SK-N-SH treated with all-trans-retinoic acid at 6 μM for 48 hours (cell line): ENCODE measurements at regions not wholly inside any gene's neighbourhood (a gene's known extent, or its start where the extent isn't known, plus 50 kb on each side); places are given as distances from the start of the nearest gene placed in this dataset.
"Not testable (repeated sequence)": the region's sequence is repeated elsewhere in the genome, so short reads cannot be mapped to it uniquely, and the experiment has no call there.

Source experiments
- ATAC-seq: fragments of 200-7000 bp; cut with Tn5 transposase; 3 replicates; pipeline ENCODE4 v1.9.1; 2020; ENCODE audit warnings: mild to moderate bottlenecking, moderate library complexity
- ARNTL ChIP-seq: fragments of 450-650 bp; formaldehyde crosslinking; IDR thresholded peaks from 2 replicates; pipeline ENCODE4 v1.5.0; 2020; ENCODE audit warnings: low read depth, mild to moderate bottlenecking, moderate library complexity, borderline replicate concordance
- BACH2 ChIP-seq: fragments of 250-450 bp; sonication (Bioruptor Pico); IDR thresholded peaks from 2 replicates; pipeline ENCODE4 v1.9.0; 2021; ENCODE audit warnings: mild to moderate bottlenecking, borderline replicate concordance
- CSDC2 ChIP-seq: fragments of 250-450 bp; sonication (Bioruptor Pico); IDR thresholded peaks from 2 replicates; pipeline ENCODE4 v1.5.0; 2020; ENCODE audit warnings: mild to moderate bottlenecking, moderate library complexity
- CSRNP3 ChIP-seq: fragments of 250-450 bp; sonication (Bioruptor Pico); IDR thresholded peaks from 2 replicates; pipeline ENCODE4 v1.5.1; 2021; ENCODE audit warnings: mild to moderate bottlenecking, moderate library complexity
- ESRRG ChIP-seq: fragments of 250-450 bp; sonication (Bioruptor Pico); IDR thresholded peaks from 2 replicates; pipeline ENCODE4 v1.6.1; 2021; ENCODE audit warnings: mild to moderate bottlenecking
- GLIS3 ChIP-seq: fragments of 250-450 bp; sonication (Bioruptor Pico); IDR thresholded peaks from 2 replicates; pipeline ENCODE4 v1.5.0; 2020; ENCODE audit warnings: mild to moderate bottlenecking, moderate library complexity
- ISL1 ChIP-seq: fragments of 250-450 bp; sonication (Bioruptor Pico); IDR thresholded peaks from 2 replicates; pipeline ENCODE4 v2.1.2; 2022; ENCODE audit warnings: mild to moderate bottlenecking, moderate library complexity
- PPARA ChIP-seq: fragments of 250-450 bp; sonication (Bioruptor Pico); IDR thresholded peaks from 2 replicates; pipeline ENCODE4 v1.5.0; 2020; ENCODE audit warnings: mild to moderate bottlenecking, borderline replicate concordance
- RARB ChIP-seq: fragments of 250-450 bp; sonication (Bioruptor Pico); IDR thresholded peaks from 2 replicates; pipeline ENCODE4 v1.8.0; 2021; ENCODE audit warnings: mild to moderate bottlenecking, moderate library complexity
- SNAI2 ChIP-seq: fragments of 250-450 bp; sonication (Bioruptor Pico); IDR thresholded peaks from 2 replicates; pipeline ENCODE4 v1.5.0; 2020; ENCODE audit warnings: mild to moderate bottlenecking, moderate library complexity
- TCF4 ChIP-seq: fragments of 250-450 bp; sonication (Bioruptor Pico); IDR thresholded peaks from 2 replicates; pipeline ENCODE4 v1.8.0; 2021; ENCODE audit warnings: mild to moderate bottlenecking, moderate library complexity, borderline replicate concordance
- TSHZ2 ChIP-seq: fragments of 250-450 bp; sonication (Bioruptor Pico); IDR thresholded peaks from 2 replicates; pipeline ENCODE4 v1.5.0; 2020; ENCODE audit warnings: mild to moderate bottlenecking, moderate library complexity
- ZC3H10 ChIP-seq: fragments of 250-450 bp; sonication (Bioruptor Pico); IDR thresholded peaks from 2 replicates; pipeline ENCODE4 v1.5.1; 2021; ENCODE audit warnings: mild to moderate bottlenecking, moderate library complexity
- ZFP30 ChIP-seq: fragments of 450-650 bp; formaldehyde crosslinking; IDR thresholded peaks from 2 replicates; pipeline ENCODE4 v1.5.0; 2022; ENCODE audit warnings: mild to moderate bottlenecking, moderate library complexity
- ZNF565 ChIP-seq: fragments of 450-650 bp; formaldehyde crosslinking; conservative IDR thresholded peaks from 2 replicates; pipeline ENCODE4 v1.5.0; 2020; ENCODE audit warnings: low read depth, mild to moderate bottlenecking, moderate library complexity
- ZNF70 ChIP-seq: fragments of 450-650 bp; formaldehyde crosslinking; IDR thresholded peaks from 2 replicates; pipeline ENCODE4 v1.5.0; 2020; ENCODE audit warnings: mild to moderate bottlenecking, moderate library complexity
- ZNF8 ChIP-seq: fragments of 450-650 bp; formaldehyde crosslinking; IDR thresholded peaks from 2 replicates; pipeline ENCODE4 v1.5.0; 2020; ENCODE audit warnings: mild to moderate bottlenecking, moderate library complexity
- TF ChIP-seq, protein P1 (sequence below): fragments of 250-450 bp; sonication (Bioruptor Pico); IDR thresholded peaks from 2 replicates; pipeline ENCODE4 v1.5.1; 2020; ENCODE audit warnings: low read depth, mild to moderate bottlenecking, moderate library complexity

DNA sequence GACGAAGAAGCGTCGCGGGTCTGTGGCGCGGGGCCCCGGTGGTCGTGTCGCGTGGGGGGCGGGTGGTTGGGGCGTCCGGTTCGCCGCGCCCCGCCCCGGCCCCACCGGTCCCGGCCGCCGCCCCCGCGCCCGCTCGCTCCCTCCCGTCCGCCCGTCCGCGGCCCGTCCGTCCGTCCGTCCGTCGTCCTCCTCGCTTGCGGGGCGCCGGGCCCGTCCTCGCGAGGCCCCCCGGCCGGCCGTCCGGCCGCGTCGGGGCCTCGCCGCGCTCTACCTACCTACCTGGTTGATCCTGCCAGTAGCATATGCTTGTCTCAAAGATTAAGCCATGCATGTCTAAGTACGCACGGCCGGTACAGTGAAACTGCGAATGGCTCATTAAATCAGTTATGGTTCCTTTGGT lies 1533.5 kb upstream of the TPTE start:
- not testable (repeated sequence) for ATAC-seq

DNA sequence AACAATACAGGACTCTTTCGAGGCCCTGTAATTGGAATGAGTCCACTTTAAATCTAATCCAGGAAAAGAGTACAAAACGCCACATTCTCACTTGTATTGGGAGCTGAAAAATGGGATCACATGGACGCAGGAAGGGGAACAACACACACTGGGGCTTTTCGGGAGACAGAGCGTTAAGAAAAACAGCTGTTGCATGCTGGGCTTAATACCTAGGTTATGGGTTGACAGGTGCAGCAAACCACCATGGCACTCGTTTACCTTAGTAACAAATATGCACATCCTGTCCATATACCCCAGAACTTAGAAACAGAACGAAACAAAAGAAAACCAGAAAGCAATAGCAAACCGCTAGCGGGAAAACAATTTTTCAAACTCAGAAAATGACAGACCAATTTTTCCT lies 1532.7 kb upstream of the TPTE start:
- no peak for ATAC-seq
- TF ChIP-seq CSDC2 (CRISPR knock-in tag), result no peak
- no peak for TF ChIP-seq CSRNP3 (CRISPR knock-in tag)
- TF ChIP-seq ZNF70 (CRISPR knock-in tag), result no peak
- no peak for TF ChIP-seq ZFP30 (CRISPR knock-in tag)

DNA sequence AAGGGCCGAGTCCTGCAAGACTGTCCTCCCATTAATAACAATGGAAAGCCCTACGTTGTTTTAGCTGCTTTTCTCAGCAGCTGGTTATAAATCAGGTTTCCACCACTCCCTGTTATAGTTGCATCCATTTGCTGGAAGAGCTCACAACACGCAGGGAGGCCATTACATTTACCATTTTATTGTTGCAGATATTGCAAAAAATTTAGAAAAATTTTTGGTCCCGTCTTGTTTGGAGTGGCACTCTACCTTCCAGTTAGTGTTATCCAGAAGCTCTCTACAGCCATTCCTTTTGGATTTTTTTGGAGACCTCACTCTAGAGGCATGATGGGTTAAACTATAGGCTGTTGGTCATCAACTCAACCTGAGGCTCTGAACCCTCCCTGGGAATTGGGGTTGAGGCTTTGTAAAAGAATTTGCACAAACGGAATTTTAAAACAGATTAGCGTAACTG lies 1532.1 kb upstream of the TPTE start:
- TF ChIP-seq ZC3H10 (no peak), TSHZ2 (CRISPR knock-in tag) (no peak), RARB (CRISPR knock-in tag) (no peak), ZNF565 (CRISPR knock-in tag) (no peak)
- peak; percentile 16; the same call in 2 of the 3 replicates for ATAC-seq

- ATAC-seq, result peak; percentile 45
- TF ChIP-seq ESRRG (CRISPR knock-in tag) (no peak), ZNF70 (CRISPR knock-in tag) (no peak), PPARA (CRISPR knock-in tag) (no peak), ISL1 (no peak), TSHZ2 (CRISPR knock-in tag) (no peak), ZNF565 (CRISPR knock-in tag) (no peak), SNAI2 (CRISPR knock-in tag) (no peak), ARNTL (no peak), CSRNP3 (CRISPR knock-in tag) (no peak), TCF4 (no peak), BACH2 (CRISPR knock-in tag) (no peak), GLIS3 (CRISPR knock-in tag) (no peak), CSDC2 (CRISPR knock-in tag) (no peak), ZNF8 (no peak)
- TF ChIP-seq, protein P1, sequence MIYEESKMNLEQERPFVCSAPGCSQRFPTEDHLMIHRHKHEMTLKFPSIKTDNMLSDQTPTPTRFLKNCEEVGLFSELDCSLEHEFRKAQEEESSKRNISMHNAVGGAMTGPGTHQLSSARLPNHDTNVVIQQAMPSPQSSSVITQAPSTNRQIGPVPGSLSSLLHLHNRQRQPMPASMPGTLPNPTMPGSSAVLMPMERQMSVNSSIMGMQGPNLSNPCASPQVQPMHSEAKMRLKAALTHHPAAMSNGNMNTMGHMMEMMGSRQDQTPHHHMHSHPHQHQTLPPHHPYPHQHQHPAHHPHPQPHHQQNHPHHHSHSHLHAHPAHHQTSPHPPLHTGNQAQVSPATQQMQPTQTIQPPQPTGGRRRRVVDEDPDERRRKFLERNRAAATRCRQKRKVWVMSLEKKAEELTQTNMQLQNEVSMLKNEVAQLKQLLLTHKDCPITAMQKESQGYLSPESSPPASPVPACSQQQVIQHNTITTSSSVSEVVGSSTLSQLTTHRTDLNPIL (CRISPR knock-in tag), result no peak
Observed at GRCh38 chr21:8989721-8990325, 1531.6 kb upstream of the TPTE start.
